LNCAP (cell line): ENCODE measurements at regions not wholly inside any gene's neighbourhood (a gene's known extent, or its start where the extent isn't known, plus 50 kb on each side); places are given as distances from the start of the nearest gene placed in this dataset.

Source experiments
- TF ChIP-seq, protein P1 (sequence below): fragments of 450-650 bp; IDR thresholded peaks from 2 replicates; pipeline ENCODE4 v1.5.1; 2017; ENCODE audit warnings: mild to moderate bottlenecking

DNA sequence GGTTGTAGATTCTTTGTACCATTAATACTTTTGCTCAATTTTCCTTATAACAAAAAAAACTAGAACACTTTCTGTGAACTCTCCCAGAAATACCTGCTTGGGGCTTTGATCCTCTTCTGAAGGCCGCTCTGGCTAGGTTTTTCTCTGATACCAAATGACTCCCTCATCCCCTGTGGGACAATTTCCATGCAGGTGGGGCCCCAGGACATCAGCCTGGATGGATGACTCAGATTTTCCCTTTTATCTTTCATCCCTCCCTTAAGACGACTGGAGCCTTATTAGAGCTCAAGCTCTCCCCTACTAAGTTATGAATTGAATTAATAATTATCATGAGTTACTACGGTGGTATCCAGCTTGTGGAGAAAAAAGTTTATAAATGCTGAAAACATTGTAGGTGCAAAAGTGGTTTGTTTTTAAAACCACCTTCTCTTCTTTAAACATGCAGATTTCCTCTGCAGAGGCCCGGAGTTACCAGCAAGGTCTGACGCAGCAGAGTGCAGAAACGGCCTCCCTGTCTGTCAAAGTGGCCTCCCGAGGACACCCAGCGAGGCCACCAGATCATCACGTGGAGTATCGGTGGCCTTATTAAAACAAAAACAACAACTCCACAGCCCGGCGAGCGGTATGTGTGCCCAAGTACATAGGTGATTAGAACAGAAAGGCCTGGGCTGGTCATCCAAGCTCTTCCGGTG is 50.8 kb upstream of the IRX4 start:
- TF ChIP-seq, protein P1, sequence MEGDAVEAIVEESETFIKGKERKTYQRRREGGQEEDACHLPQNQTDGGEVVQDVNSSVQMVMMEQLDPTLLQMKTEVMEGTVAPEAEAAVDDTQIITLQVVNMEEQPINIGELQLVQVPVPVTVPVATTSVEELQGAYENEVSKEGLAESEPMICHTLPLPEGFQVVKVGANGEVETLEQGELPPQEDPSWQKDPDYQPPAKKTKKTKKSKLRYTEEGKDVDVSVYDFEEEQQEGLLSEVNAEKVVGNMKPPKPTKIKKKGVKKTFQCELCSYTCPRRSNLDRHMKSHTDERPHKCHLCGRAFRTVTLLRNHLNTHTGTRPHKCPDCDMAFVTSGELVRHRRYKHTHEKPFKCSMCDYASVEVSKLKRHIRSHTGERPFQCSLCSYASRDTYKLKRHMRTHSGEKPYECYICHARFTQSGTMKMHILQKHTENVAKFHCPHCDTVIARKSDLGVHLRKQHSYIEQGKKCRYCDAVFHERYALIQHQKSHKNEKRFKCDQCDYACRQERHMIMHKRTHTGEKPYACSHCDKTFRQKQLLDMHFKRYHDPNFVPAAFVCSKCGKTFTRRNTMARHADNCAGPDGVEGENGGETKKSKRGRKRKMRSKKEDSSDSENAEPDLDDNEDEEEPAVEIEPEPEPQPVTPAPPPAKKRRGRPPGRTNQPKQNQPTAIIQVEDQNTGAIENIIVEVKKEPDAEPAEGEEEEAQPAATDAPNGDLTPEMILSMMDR, result no peak
